ENCODE measurements at regions not wholly inside any gene's neighbourhood (a gene's known extent, or its start where the extent isn't known, plus 50 kb on each side); places are given as distances from the start of the nearest gene placed in this dataset.

- DNase-seq (ENCODE audit: low read depth): no peak
These were observed 92.8 kb upstream of the BMP2K start for GRCh38 chr4:78683352-78683751.

GRCh38 chr4:78684325-78685079 is 91.6 kb upstream of the BMP2K start:
- no peak for DNase-seq (ENCODE audit: low read depth)
- H3K4me3 ChIP-seq (ENCODE audit: low read depth, low read length): no peak overlapping the region
- no peak for TF ChIP-seq CTCF (IDR thresholded peaks at IDR 0.05; ENCODE audit: low read depth, low read length, missing control alignments)

More at GRCh38 chr4:78683352-78683751, 92.8 kb upstream of the BMP2K start:
- TF ChIP-seq CTCF (IDR thresholded peaks at IDR 0.05; ENCODE audit: low read depth, low read length, missing control alignments): no peak
- H3K4me3 ChIP-seq (ENCODE audit: low read depth, low read length): no peak overlapping the region

- DNase-seq (ENCODE audit: low read depth): no peak
- TF ChIP-seq CTCF (IDR thresholded peaks at IDR 0.05; ENCODE audit: low read depth, low read length, missing control alignments): no peak
- no peak overlapping the region for H3K4me3 ChIP-seq (ENCODE audit: low read depth, low read length)
These were observed 88.3 kb upstream of the BMP2K start for GRCh38 chr4:78687818-78688217.

GRCh38 chr4:78688366-78688765 is 87.8 kb upstream of the BMP2K start:
- no peak for DNase-seq (ENCODE audit: low read depth)
- TF ChIP-seq CTCF (IDR thresholded peaks at IDR 0.05; ENCODE audit: low read depth, low read length, missing control alignments): no peak
- H3K4me3 ChIP-seq (ENCODE audit: low read depth, low read length): no peak overlapping the region

- no peak overlapping the region for H3K4me3 ChIP-seq (ENCODE audit: low read depth, low read length)
- no peak for TF ChIP-seq CTCF (IDR thresholded peaks at IDR 0.05; ENCODE audit: low read depth, low read length, missing control alignments)
- no peak for DNase-seq (ENCODE audit: low read depth)
These were observed 86.9 kb upstream of the BMP2K start for GRCh38 chr4:78689261-78689660.

- TF ChIP-seq CTCF (IDR thresholded peaks at IDR 0.05; ENCODE audit: low read depth, low read length, missing control alignments): no peak
- no peak overlapping the region for H3K4me3 ChIP-seq (ENCODE audit: low read depth, low read length)
- DNase-seq (ENCODE audit: low read depth): no peak
These were observed 86.3 kb upstream of the BMP2K start for GRCh38 chr4:78689700-78690323.

All from GM12864 (cell line).